ENCODE measurements at regions not wholly inside any gene's neighbourhood (a gene's known extent, or its start where the extent isn't known, plus 50 kb on each side); places are given as distances from the start of the nearest gene placed in this dataset.

- intact Hi-C loops (cut with DNase I) = no loop called here
- no peaks in the 10 kb centered on the region for H3K4me1 ChIP-seq
- no peaks in the 10 kb centered on the region for H3K36me3 ChIP-seq
- no peaks in the 10 kb centered on the region for H3K9me3 ChIP-seq
- no peak for TF ChIP-seq CTCF (IDR thresholded peaks at IDR 0.05)
- no peak overlapping the region for H3K27ac ChIP-seq
- no peaks in the 10 kb centered on the region for H3K27me3 ChIP-seq
- no peak for DNase-seq
- no peak overlapping the region for H3K4me3 ChIP-seq
- no peak for ATAC-seq
Observed at GRCh38 chr4:122514671-122515070, 58.1 kb upstream of the IL2 start.

GRCh38 chr4:122512430-122512829, 55.9 kb upstream of the IL2 start:
- ATAC-seq (no peak), DNase-seq (no peak)
- intact Hi-C loops (cut with DNase I) = no loop called here
- H3K9me3 ChIP-seq = no peaks in the 10 kb centered on the region
- H3K36me3 ChIP-seq = no peaks in the 10 kb centered on the region
- no peak overlapping the region for H3K4me3 ChIP-seq
- no peak overlapping the region for H3K27ac ChIP-seq
- no peaks in the 10 kb centered on the region for H3K27me3 ChIP-seq
- no peak for TF ChIP-seq CTCF (IDR thresholded peaks at IDR 0.05)
- no peaks in the 10 kb centered on the region for H3K4me1 ChIP-seq

- Histone ChIP-seq H3K4me1 (no peaks in the 10 kb centered on the region), H3K36me3 (no peaks in the 10 kb centered on the region), H3K27ac (no peak overlapping the region), H3K9me3 (no peaks in the 10 kb centered on the region), H3K4me3 (no peak overlapping the region), H3K27me3 (no peaks in the 10 kb centered on the region)
- DNase-seq (no peak), ATAC-seq (no peak)
- TF ChIP-seq CTCF (IDR thresholded peaks at IDR 0.05) = no peak
- intact Hi-C loops (cut with DNase I) = no loop called here
Observed at GRCh38 chr4:122508083-122508482, 51.6 kb upstream of the IL2 start.
